HG03064 (cell line): ENCODE measurements at regions not wholly inside any gene's neighbourhood (a gene's known extent, or its start where the extent isn't known, plus 50 kb on each side); places are given as distances from the start of the nearest gene placed in this dataset.

Source experiments
- ATAC-seq: cut with Tn5 transposase; IDR thresholded peaks from one replicate; pipeline ENCODE4 v1.9.1; 2021; ENCODE audit warnings: low read depth; ENCODE audit not compliant: unreplicated experiment

DNA sequence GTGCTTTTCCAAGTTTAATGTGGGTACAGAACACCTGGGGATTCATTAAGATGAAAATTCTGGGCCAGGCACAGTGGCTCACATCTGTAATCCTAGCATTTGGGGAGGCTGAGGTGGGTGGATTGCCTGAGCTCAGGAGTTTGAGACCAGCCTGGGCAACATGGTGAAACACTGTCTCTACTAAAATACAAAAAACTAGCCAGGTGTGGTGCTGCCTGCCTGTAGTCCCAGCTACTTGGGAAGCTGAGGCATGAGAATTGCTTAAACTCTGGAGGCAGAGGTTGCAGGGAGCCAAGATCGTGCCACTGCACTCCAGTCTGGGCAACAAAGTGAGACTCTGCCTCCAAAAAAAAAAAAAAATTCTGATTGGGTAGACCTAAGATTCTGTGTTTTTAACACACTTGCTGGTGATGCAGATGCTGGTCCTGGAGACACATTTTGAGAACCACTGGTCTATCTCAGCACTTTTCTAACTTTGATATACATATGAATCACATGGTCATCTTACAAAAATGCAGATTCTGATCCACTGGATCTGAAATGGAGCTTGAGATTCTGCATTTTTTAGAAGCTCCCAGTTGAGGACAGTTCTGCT is 223.8 kb upstream of the SATB1 start:
- no peak for ATAC-seq

DNA sequence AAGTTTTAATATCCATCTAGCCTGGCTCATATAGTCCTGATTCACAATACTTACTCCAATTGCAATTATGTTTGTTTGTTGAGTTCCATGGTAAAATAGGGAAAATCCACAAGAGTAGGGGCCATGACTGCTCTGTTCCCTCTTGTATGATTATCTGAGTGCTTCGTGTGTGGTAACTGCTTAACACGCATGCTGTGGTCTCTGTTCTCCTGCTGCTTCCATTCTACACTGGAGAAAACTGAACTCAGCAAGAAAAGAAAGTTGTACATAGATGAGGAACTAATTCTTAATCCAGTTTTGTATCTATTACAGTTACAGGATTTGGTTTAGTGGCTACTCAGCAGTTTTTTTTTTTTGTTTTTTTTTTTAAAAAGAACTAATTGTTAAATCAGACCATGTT is 223.0 kb upstream of the SATB1 start:
- ATAC-seq = no peak

DNA sequence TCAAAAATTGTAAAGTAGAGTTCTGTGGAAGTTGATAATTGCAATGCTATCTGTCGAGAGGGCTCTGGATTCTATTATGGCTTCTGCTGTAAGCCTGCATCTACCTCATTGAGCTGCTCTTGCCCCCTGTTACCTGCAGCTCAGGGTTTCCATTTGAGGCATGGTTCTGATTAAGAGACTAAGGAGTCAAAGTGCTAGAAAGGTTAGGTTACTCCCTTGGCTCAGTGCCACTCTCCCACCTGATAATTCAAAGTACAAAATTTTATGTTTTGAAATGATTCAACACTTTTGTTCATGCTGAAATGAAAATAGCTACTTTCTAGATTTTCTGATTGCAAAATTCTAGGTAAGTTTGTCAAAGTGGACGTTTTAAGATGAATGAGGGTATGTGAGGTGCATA is 220.5 kb upstream of the SATB1 start:
- ATAC-seq = no peak

DNA sequence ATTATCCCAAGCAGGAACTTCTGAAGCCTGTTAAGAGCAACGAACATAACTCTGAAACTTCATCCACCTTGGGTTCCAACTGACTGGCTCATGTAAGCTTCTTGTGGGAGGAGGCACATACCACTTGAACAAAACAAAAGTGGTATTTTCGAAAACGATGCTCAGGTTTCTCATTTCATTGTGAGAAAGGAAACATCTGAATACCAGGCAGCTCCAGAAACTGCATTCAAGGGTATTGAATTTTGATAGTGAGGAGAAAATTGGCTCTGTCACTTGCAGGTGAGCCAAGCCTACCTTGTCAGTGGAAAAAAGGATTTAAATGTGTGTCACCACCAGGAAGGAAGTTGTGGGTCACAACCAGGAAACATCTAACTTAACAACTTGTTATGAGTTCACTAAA is 218.1 kb upstream of the SATB1 start:
- no peak for ATAC-seq

DNA sequence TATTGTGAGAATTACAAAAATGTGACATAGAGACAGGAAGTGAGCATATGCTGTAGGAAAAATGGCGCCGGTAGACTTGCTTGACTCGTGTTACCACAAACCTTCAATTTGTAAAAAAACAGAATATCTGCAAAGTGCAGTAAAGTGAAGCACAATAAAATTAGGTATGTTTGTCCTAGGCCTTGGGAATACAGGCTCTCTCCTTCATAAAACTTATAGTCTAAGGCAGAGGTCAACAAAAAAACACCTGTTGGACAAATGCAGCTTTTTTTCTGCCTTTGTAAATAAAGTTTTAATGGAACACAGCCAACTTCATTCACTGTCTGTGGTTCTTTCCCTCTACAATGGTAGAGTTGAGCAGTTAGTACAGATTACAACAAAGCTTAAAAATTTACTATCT is 216.8 kb upstream of the SATB1 start:
- no peak for ATAC-seq

DNA sequence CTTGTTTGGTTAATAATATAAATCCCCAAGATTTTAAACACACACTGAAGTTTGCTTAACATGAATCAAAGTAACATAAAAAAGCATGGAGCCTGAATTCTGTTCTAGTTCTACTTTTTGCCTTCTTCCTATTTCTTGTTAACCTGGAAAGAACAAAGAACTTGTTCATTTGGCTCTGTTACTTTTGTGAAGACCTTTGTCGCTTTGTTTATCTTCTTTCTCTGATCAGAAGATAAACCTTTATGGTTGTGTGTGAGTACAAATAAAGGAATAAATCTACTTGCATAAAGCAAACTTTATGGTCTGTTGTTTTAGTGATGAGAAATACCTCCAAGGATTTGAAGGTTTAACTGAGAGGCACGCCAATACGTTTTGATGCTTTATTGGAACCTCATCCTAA is 210.1 kb upstream of the SATB1 start:
- no peak for ATAC-seq

DNA sequence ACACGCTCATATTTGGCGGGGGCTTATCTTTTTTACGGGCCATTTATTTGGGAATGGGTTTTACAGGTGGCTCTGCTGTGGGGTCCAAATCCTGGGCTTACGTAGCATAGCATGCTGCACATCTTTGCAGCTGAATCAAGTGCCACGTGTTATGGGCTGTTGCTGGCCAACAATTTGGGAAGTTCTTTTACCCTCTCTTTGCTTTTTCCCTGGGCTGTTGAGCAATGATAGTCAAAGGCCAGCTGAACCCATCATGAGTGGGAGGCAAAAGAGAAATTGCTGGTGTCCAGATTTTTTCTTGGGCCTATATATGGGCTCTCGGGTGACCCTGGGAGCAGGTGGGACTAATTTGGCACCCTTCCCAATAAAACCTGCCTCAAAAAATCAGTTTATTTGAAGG is 209.3 kb upstream of the SATB1 start:
- ATAC-seq = no peak

DNA sequence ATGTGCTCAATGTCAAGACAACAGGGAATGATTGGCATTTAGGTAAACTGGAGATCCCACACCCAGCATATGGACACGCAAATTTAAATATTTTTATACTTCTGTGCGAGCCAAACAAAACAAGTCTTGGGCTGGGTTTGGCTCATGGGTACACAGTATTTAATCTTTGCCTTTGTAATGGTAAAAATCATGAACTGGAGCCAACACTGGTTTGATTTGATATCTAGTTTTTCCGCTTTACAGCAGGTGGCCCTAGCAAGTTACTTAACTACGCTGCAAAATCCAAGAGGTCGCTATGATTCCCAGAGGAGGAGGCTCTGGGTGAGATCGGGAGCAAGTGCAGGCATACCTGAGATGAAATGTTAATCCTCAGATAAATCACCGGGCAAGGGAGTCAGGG is 207.9 kb upstream of the SATB1 start:
- no peak for ATAC-seq

DNA sequence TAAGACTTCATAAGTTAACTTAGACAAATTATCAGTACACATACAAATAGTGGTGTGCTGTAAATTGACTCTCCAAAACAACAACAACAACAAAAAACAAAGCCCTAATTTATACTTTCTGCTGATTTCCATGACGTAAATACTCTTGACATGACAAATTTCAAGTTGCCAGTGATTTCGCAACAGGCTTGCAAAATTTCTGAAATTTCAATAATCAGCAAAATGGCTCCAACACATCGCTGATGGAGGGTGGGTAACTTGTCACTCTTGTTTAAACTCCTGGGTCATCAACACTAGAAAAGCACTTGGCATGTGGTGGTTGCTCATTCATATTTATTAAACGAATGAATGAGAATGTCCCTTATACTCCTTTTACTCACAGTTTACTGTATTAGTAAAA is 205.2 kb upstream of the SATB1 start:
- ATAC-seq = no peak

DNA sequence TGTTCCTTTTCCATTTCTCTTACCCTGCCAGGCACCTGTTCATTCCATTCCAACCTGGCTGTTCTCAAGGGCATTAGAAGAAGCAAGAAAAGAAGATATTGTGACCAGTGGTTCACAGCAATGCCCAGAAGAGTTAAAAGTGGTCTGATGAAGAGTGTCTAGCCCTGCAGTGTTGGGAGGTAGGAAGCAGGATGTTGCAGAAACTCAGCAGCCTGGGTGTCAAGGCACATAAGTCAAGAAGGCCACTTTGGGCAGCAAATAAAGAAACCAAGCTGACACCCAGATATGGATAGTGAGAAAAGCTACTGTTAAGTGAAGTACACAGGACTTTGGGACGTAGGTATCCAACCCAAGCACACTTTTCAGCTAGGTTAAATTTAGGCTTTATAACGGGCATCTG is 199.9 kb upstream of the SATB1 start:
- no peak for ATAC-seq

DNA sequence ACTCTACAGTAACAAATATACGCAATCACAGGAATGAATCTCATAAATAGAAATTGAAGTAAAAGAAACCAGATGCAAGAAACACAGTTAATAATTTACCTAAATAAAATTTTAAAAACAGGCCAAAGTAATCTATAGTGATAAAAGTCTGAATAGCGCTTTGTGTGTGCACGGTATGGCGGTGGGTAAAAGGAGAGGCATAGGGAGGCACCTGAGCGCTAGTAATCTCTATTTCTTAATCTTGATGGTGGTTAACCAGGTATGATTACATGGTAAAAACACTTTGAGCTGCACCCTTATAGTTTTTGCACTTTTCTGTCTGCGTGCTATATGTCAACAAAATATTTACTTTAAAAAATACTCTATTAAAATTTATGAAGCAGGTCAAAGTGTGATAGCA is 198.1 kb upstream of the SATB1 start:
- no peak for ATAC-seq

DNA sequence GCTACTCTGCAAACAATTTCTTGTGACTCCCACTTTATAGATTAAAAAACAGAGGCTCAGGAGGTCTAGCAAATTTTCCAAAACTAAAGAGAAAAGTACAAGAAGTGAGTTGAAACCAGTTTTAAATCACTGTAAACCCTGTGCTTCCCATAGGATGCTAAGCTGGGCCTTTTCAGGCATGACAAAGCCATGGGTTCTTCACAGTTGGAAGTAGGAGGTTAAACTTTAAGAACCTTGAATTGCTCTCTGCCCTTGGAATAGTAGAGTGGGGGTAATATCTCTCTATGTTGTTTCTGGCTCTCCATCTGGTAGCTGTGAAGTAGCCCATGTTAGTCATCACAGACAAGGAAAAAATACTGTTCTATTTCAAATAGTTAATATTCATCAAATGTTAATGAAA is 193.6 kb upstream of the SATB1 start:
- no peak for ATAC-seq

DNA sequence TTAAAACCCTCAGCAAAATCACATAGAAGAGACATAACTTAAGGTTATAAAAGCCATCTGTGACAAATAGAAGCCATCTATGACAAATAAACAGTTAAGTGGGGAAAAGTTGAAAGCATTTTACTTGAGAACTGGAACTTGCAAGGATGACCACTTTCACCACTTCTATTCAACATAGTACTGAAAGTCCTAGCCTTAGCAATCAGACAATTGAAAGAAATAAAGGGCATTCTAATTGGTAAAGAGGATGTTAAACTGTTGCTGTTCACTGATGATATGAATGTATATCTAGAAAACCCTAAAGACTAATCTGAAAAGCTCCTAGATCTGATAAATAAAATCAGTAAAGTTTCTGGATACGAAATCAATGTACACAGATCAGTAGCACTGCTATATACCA is 186.9 kb upstream of the SATB1 start:
- no peak for ATAC-seq

DNA sequence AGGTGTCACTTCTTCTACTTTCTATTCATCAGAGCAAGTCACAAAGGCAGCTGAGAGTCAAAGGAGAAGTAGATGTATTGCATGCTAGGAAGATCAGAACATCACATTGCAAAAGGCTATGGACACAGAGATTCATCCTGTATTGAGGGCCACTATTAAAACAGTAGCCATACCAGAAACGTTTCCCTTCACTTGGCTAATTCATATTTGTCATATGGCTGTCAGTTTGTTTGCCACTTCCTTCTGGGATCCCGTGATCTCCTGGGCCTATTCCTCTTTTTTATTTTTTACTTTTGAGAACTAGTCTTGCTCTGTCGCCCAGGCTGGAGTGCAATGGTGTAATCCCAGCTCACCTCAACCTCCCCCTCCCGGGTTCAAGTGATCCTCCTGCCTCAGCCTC is 184.0 kb upstream of the SATB1 start:
- ATAC-seq = no peak

DNA sequence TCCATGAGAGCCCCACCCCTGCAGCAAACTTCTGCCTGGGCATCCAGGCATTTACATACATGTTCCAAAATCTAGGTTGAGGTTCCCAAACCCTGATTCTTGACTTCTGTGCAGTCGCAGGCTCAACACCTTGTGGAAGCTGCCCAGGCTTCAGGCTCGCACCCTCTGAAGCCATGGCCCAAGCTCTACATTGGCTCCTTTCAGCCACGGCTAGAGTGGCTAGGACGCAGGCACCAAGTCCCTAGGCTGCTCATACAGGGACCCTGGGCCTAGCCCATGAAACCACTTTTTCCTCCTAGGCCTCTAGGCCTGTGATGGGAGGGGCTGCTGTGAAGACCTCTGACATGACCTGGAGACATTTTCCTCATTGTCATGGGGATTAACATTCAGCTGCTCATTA is 172.8 kb upstream of the SATB1 start:
- no peak for ATAC-seq

DNA sequence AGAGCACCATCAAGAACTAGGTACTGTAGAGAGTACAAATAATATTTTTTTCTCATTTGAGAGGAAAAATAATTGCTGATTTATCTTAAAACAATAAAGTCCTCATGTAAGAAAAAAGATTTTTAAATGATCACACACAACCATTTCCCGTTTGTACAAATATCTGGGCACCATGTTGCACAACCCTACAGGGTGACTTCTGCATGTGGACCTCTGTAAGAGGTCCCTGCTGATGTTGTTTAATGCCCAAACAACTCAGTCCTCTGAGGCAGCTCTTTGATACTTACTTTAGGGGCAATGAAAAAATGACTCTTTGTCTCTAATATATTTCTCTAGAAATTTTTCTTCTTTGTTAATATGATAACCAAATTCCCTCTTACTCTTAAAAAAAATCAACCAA is 168.1 kb upstream of the SATB1 start:
- no peak for ATAC-seq

DNA sequence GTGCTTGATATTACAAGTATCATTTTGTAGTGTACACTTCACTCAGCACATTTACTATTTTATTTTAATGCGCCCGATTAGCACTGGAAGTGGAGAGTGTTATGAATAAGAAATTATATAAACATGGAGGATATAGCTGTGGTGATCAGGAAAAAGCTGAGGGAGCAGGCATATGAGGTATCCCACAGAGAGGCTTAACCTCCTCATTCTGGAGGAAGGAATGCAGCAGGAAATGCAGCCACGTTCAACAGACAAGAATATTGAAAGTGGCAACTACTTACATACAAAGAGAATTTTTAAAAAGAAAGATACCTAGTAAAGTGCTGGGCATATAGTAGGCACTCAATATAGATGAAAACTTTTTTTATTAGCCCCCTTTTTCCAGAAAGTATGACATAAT is 166.0 kb upstream of the SATB1 start:
- no peak for ATAC-seq

DNA sequence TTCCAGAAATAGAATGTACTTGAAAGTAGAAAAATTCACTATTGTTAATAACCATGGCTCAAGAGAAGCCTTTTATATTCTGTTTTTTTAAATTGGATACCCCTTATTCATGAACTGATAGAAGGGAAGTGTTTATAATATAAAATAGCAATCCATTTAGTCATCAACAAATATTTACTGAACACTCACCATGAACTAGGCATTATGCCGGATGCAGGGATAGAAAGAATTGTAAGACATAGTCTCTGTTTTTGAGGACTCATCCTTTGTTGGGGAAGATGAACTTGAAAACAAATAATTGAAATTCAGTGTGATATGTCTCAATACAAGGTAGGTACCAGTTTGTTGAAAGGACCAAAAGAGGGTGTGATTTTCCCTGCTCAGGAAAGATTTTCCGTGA is 160.9 kb upstream of the SATB1 start:
- no peak for ATAC-seq

DNA sequence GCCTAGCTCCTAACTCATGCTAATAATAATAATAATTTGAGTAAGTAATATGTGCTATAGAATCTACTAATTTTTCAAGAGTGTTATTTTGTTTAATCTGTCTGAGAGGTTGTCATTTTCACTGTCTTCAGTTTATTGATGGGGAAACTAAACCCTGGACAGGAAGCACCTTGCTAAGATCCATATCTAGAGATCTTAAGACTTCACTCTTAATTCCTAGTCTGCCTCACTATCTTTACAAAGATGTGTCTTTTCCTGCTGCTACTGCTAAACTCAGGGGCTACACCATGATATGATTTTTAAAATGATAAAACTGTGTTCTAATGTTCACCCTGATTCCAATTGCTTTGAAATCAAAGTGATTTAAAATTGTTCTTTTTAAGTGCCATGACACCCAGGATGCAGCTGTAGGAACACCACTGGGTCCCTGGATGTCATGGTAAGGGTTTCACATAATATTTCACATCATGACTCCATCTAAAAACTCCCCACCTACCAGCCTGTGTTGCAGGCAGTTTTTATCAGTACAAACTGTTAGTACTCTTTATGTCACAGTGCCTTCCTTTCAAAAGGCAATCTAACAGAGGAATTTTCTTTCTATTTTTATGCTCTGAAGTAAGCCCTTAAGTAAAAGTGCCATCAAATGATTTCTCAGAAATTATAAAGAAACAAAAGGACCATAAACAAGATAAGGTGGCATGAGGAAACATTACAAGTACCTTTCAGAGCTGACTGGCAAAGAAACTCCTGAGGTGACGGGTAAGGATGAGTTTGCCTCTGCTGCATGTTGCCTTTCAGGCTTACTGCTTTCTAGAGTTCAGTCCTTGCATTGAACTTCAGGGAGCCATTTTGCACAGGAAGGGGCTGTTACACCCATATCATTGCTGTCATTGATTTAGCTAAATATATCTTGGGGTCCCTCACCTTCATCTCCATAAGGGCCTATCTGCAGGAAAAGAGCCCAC is 160.1 kb upstream of the SATB1 start:
- ATAC-seq = no peak

DNA sequence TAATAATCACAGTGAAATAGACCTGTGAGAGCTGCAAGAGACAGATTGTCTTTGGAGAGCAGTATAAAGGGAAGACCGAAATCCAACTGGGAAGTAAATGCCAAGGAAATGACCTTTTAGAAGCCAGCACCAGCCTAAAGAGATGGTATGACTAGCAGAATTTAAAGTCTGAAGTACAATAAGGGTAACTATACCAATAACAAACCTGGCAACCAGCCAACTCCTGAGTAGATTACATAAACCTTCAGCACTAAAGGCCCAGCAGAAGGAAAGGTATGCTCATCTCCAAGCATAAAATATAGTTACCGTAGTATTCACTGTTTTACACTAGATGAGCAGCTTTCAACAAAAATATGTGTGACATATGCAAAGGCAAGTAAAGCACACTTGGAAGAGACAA is 155.1 kb upstream of the SATB1 start:
- no peak for ATAC-seq

DNA sequence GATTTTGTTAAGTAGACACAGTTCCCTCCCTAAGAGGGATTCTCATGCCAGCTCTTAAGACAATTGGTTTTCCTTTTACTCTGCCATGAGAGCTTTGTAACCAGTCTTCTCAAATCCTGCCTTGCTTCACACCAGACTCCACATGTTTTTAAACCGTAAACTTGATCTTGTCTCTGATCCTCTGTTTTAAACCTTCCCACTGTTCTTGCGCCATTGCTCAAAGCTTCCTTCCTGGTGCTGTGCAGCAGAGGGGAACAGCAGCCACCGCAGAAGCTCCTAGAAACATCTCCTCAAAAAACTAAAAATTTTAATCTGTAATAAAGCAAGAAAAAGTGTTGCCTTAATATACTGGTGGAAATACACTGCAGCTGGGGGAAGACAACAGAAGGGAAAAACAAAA is 154.5 kb upstream of the SATB1 start:
- no peak for ATAC-seq

DNA sequence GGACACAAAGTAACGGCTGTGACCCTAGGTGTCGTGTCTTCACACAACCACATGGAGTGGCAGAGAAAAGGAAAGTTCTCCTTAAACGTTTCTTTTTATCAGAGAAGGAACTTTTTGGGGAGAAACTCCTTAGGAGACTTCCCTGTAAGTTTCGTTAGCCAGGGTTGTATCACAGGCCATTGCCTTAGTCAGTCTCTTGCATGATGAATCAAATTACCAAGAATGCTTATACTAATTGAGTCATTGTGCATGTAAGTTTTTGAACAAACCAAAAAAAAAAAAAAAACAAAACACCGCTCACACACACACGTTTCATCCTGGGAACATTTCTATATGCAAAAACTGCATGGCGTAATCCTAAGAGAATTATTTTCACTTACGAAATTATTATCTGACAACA is 150.4 kb upstream of the SATB1 start:
- ATAC-seq = no peak
